Left ventricle myocardium superior (tissue), 1 donor: ENCODE measurements at regions not wholly inside any gene's neighbourhood (a gene's known extent, or its start where the extent isn't known, plus 50 kb on each side); places are given as distances from the start of the nearest gene placed in this dataset.
"Not testable (repeated sequence)": the region's sequence is repeated elsewhere in the genome, so short reads cannot be mapped to it uniquely, and the experiment has no call there.

Source experiments
- ATAC-seq: fragments of 200-7000 bp; cut with Tn5 transposase; one replicate; pipeline ENCODE4 v1.9.1; 2020; ENCODE audit warnings: mild to moderate bottlenecking, moderate library complexity
- DNase-seq: peaks from one replicate; pipeline ENCODE4 v3.0.0-alpha.2; 2020
- intact Hi-C: fragments of 100-400 bp; cut with micrococcal nuclease; formaldehyde crosslinking; loops from one replicate; pipeline ENCODE4 v1.11.0; 2022
- donor health status: DM: no; HTN: yes; CAD: no; lungs with severe emphysema.

DNA sequence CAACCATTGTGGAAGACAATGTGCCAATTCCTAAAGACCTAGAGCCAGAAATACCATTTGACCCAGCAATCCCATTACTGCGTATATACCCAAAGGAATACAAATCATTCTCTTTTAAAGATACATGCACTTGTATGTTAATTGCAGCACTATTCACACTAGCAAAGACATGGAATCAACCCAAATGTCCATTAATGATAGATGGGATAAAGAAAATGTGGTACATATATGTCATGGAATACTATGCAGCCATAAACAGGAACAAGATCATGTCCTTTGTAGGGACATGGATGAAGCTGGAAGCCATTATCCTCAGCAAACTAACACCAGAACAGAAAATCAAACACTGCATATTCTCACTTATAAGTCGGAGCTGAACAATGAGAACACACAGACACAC, 472.5 kb upstream of the SOX9 start:
- DNase-seq, intact Hi-C loops, ATAC-seq: not testable (repeated sequence)

DNA sequence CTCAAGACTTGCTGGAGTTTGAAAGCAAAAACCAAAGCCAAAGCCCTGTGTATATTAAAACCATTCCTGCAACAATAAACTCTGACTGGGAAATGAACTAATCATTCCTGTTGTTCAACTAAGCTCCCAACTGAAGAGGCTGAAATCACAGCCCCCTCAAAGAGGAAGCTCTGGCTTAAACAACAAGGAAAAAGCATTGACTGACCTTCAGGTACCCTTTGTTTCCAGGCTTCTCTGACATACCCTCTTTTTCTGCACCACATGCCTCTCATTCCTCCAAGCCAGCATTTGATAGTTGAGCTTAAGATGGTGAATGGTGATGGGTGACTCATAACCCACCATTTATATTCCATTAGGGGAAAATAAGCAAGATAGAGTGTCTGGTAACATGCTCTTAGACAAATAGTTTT, 470.9 kb upstream of the SOX9 start:
- intact Hi-C loops: no loop called here
- ATAC-seq (no peak), DNase-seq (no peak)

DNA sequence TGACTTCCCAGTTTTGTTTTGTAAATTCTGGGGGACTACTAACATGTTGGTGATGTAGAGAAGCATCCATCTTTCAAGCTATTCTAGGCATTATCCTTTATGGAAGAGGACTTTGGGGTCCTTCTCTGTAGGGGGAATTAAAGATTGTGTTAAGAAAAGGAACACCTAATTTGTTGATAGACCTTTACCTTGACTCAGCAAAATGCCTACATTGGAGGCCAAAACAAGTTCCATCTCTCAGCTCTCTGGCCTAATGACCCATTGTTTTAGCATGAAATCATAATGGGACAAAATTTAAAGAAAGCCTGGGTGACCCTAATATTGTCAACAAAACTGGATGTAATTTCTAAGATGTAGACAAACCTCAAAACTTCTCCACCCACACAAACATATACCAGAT, 465.3 kb upstream of the SOX9 start:
- DNase-seq: no peak
- intact Hi-C loops: no loop called here
- no peak for ATAC-seq

DNA sequence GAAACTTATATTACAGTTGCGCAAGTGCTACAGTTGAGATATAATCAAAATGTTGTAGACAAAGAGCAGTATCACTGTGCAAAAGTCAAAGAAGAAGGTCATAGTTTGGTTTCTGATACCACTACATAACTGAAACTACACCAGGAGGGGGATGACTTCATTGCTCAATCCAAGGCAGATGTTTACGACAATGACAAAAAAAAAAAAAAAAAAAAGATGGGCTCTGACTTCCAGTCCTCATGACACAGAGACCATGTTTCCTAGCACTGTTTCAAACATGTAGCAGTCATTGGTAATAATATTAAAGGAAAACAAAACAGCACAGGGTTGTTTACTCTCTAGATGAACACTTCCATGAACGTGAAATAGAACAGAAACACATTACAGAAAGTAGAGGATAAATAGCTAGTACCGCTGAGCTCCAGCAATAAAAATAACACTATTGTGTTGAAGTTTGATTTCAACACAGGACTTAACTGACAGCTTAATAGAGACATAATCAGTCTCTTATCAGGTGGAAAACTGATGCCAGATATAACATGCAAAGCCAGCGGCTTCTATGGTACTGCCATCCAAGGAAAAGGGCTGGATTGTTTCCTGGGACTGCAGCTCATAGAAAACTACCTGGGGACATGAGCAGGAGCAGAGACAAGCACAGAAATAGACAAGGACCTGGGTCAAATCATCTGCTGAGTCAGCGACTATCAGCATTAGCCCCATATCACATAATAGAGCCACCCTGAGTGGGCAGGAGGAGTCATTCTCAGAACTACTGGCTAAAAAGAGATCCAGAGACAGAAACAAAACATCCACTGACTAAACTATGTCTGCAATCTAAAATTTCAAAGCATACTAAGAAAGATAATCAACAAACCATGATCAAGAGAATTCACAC, 463.6 kb upstream of the SOX9 start:
- DNase-seq (no peak), ATAC-seq (no peak)
- intact Hi-C loops: no loop called here

DNA sequence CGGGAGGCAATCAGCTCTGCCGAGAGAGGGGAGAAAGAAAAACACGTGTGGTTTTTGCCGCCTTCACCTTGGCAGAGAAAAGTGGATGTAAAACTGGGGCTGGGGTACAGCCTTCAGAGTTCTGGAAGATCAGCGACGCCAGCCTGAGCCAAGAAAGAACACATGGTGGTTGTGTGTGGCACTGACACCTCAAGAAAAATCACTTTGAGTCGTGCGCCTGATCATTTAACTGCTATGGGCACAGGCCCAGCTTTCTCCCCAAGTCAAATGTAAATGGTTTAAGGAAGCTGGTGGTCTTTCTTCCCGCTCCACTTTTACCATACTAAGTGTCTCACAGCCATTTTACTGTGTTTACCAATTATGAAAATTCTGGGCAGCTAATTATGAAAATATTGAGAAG, 461.8 kb upstream of the SOX9 start:
- intact Hi-C loops: no loop called here
- ATAC-seq (no peak), DNase-seq (no peak)

DNA sequence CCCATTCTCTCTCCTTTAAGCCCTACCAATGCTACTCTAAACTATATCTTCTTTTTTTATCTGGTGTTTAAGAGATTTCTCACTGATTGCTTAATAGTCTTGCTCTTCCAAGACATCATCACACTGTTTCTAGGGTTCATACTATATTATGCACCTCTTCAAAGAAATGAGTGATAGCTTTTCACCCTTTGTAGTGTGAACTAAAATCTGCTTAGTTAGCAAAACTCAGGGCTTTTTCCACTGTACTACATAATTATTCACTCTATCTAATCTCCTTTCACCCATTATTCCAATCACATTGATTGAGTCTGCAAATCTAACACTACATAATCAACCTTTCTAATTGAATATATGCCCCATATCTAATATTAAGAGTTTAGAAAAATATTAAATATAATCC, 456.0 kb upstream of the SOX9 start:
- intact Hi-C loops: no loop called here
- DNase-seq (no peak), ATAC-seq (no peak)

DNA sequence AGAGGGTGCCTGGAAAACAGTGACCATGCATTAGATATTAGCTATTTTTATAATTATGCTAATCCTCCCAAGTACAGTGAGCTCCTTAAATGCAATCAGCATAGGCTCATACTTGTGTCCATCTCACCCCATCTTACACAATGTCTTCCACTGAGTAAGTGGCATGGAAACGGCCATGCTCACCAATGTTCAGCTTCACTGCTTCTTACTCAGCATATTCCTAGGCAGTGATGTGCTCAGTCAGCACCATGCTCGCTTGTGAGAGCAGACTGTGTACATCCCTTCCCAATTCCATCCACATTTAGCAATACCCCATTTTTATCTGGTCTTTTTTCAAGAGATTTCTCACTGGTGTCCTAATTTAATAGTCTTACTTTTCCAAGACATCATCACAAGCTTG, 454.8 kb upstream of the SOX9 start:
- DNase-seq (no peak), ATAC-seq (no peak)
- intact Hi-C loops: no loop called here

DNA sequence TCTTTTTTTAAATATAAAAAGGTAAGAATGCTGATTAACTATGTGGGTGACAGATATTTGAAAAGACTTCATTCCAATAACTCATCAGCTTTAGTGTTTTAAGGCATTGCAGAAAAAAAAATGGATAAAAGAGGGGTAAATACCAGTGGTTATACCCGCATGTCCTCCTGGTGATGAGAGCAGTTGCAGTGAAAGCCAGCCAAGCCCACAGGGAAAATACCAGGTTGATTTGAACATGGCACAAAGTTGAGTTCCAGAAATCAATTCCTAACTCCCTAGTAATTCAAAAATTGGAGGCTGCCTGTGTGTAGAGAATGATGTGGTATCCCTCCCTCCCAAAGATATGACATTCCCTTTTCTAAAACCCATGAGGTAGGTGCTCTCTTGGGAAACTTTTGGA, 453.2 kb upstream of the SOX9 start:
- intact Hi-C loops: no loop called here
- DNase-seq: no peak
- ATAC-seq: no peak

DNA sequence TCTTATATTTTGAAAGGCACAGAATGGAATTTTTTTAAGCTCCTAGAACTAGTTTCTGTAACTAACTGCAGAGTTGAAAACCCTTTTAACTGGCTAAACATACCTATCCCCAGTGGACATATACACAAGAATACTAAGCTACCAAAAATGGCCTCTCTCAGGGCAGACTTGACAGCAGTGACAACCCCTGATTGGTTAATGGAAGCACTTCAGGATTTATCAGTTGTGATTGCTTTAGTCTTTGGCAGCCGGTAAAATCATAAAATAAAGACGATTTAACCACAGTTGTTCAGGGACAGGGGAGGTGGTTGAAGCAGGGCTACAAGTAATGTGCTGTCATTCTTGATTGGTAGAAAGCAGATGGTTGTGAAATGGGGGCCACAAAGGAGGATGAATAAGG, 452.0 kb upstream of the SOX9 start:
- intact Hi-C loops: no loop called here
- ATAC-seq (no peak), DNase-seq (no peak)

DNA sequence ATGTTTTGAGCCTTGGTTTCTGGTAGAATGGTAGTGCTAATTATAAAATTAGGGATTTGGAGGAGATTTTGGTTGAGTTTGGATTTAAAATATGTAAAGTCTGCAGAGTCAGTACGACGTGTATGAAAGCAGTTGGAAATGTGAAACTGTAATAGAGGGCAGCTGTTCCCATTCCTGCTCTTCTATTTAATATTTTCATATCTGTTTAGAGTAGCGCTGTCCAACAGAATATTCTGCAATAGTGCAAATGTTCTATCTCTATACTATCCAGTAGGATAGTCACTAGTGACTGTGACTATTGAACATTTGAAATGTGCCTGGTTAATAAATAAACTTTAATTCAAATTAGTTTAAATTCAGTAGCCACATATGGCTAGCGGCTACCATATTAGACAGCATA, 443.4 kb upstream of the SOX9 start:
- no peak for ATAC-seq
- intact Hi-C loops: no loop called here
- DNase-seq: no peak

DNA sequence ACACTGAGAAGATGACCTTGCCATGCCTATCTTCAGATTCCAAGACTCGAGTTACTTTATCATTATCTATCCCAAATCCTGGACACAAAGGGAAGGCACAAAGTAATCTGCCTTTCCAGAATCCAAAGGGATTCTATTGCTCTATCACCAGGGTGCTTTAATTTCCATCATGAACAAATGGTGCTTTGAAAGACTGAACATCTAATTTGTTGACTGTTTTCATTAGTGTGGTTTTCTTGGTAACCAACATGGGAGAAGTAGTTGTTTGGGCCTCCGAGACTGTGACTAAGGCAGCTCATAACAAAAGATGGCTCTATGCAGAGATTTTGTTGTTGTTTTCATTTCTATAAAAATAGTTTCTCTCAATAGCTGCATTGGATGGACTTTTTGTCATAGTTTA, 441.0 kb upstream of the SOX9 start:
- DNase-seq (no peak), ATAC-seq (no peak)
- intact Hi-C loops: no loop called here

DNA sequence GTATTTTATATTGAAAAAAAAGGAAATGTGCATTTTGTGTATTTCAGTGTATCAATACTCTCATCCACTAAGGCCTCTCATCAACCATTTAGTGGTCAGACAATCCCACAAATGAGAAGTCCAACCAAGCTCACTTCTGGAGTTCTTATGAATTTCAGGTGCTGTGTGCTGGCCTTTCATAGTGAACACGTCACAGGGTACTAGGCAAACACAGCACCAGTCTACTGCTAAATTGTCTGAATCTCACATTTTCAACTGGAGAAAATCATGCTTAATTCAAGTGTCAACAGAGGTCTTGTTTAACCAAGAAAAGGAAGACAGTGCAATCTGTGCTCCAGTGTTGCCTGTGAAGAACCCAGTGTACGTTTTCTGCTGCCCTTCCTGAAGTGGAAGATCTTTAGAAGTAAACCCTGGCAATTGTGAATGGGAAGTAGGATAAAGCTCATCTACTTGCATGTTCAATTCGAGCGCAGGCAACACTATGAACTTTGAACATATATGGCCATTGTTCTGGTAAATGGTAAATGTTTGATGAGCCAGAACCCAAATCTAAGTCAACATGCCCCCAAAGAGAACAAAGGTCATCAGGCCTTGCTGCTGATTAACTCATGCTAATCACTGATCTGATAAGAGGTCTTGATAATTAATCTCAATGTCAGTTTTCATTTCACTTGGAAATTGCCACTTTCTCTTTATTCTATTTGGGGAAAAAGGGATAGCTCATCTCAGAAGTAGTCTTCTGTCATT, 439.2 kb upstream of the SOX9 start:
- DNase-seq: no peak
- no peak for ATAC-seq
- intact Hi-C loops: no loop called here

DNA sequence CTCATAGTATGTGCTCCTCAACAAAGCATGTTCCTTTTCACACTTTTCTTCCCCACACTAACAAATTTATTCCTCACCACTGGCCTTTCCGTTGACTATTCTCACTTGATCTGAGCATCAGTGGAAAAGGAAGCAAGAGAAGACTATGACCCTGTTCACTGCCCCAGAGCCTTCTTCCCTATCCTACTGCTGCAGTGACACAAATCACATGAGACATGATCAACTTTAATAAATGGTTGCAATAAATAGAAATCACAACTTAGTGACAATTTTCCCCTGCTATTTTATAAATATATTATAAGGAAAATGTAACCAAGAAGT, 438.7 kb upstream of the SOX9 start:
- ATAC-seq (no peak), DNase-seq (no peak)
- intact Hi-C loops: no loop called here

DNA sequence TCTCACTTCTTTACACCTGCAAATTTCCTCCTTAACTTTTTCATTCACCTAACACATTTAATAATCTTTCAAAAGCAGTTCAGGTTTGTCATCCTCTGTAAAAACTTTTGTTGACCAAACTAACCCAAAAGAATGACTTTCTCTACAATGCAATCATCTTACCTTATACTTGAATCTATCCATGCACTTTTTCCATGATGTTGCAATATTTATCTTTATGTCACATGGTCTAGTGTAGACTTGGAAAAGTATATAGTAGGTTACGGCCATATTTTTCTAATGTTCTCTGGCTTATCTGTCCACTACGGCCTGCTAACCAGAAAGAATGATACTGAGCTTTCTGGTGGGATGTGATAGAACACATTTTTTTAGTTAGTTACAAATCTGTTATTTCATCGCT, 431.0 kb upstream of the SOX9 start:
- ATAC-seq (no peak), DNase-seq (no peak)
- intact Hi-C loops: no loop called here

DNA sequence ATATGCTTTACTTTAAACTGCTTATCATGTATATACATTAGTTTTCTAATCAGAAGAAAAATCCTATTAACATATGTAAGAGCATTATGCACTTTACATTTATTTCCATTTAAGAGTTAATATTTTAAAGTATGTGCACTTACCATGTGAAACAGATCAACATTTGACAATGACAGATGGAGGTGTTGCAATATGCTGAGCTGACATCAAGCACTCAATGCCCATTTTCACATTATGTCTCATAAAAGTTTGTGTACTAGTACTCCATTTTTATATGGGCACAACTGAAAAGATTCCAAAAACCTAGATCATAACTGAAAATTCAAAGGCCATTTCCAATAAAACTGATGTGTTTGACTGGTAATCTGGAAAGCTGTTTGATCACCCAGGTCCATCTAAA, 420.9 kb upstream of the SOX9 start:
- ATAC-seq: no peak

DNA sequence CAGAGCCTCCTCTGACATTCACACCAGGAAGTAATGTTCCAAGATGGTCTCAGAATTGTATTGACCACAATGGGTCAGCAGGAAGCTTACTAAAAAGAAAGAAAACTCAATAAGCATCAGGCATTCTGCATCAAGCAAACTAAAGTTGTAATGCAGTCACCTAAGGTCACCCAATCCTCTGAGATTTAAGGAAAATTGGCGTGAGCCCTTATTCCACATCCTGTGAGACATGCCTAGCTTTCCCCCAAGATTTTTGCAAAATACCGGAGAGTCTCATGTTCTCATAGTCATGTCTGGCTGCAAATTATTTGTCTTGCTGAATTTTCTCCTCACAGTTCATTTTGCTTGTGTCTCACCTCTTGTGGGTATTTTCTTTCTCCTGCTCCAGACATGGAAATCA, 417.1 kb upstream of the SOX9 start:
- ATAC-seq (no peak), DNase-seq (no peak)
- intact Hi-C loops: no loop called here

More for the DNA sequence above, 420.9 kb upstream of the SOX9 start:
- intact Hi-C loops: no loop called here
- no peak for DNase-seq

DNA sequence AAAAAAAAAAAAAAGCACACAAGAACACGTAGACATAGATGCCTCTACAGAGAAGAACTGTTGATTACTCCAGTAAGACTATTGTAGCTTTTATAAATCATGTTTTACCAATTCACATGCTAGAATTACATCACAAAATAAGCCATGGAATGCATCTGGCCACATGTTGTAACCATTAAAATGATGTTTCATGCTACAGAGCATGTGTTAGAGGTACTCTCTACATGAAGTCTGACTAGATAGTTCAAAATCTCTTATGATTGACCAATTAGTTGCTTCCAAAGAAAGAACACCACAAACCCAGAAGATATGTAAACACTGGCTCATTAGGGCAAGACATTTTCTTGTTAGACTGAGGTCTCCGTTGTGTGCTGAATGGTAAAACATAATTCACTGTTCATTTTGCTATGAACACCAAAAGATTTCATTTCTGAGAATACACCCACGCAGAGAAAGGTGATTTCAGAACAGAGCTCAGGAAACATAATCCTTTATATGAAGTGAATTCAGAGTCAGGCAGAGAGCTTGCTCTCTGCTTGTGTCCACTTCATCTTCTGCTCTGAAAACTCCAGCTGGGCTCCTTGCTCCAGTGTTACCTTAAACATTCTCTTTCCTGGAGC, 411.4 kb upstream of the SOX9 start:
- ATAC-seq: no peak
- intact Hi-C loops: no loop called here
- DNase-seq: no peak

DNA sequence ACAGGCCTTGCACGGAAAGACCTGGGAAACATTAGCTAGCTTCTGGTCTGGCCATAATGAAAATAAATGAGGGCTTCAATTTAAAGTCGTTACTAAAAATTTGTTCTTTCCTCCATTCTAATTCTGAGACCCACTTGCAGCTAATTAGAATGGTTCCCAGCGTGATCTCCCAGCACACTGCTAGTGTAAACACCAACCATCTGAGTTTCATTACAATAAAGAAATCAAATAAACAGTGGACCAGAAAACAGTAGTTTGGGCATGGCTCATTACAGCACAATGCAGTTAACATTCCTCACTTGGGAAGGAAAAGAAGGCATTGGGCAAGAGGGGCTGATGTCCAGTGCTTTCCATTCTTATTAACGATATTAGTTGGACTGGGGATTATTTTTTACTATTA, 410.9 kb upstream of the SOX9 start:
- intact Hi-C loops: no loop called here
- DNase-seq: no peak
- no peak for ATAC-seq

DNA sequence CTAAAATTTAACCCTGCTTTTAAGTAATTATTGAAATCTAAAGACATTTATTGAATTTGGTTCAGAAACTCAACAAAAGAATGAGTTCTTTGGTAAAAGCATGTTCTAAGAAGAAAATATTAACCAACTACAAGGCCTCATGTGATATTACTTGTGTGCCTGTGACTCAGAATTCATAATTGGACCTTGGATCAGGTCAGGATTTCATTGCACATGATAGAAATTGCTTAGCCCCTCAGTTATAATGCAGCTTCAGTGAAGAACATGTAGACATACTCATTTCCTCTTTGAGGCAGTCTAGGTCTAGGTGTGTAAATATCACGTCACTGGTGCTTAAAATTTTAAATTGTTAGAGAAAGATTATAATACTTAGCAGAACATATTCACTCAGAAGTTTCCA, 410.0 kb upstream of the SOX9 start:
- no peak for ATAC-seq
- DNase-seq: no peak
- intact Hi-C loops: no loop called here

DNA sequence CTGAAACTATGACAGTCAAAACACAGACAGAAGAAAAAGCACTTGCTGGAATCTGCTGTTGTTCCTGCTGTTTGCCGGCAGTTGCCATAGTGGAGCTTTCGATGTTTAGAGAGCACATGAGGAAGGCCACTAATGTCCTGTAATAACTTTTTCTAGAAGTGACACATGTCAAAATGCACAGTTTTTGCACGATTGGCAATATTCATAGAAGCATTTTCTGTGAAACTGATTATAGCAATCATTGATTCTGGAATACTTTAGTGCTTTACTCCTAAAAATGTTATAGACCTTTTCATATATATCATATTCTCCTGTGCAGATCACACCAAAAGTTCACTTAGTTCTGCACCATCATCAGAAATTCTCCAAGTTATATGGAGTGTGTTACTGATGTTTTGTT, 407.0 kb upstream of the SOX9 start:
- intact Hi-C loops: no loop called here
- ATAC-seq (no peak), DNase-seq (no peak)

DNA sequence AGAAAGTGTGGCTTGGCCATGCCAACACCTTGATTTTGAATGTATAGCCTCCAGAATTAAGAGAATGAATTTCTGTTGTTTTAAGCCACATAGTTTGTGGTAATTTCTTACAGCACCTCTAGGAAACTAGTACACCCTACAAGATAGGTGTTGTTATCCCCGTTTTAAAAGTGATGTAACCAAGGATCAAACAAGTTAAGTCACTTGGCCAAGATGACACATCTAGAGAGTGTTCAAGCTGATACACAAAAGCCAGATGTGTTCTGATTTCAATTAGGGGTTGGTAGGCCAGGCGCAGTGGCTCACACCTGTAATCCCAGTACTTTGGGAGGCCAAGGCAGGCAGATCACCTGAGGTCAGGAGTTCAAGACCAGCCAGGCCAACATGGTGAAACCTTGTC, 396.5 kb upstream of the SOX9 start:
- no peak for DNase-seq
- no peak for ATAC-seq
- intact Hi-C loops: no loop called here
